ENCODE measurements at regions not wholly inside any gene's neighbourhood (a gene's known extent, or its start where the extent isn't known, plus 50 kb on each side); places are given as distances from the start of the nearest gene placed in this dataset.

- no peak overlapping the region for H3K9ac ChIP-seq (replicated peaks; ENCODE audit: extremely low read depth, insufficient read depth, low read length)
- BruUV-seq (replicated peaks), result no TSS peak
- TF ChIP-seq CTCF (IDR thresholded peaks at IDR 0.05; ENCODE audit: extremely low read depth in 1 of 2, insufficient read depth in 1 of 2, low read depth in 1 of 2, low read length in 2 of 2) (no peak), MYC (IDR thresholded peaks at IDR 0.05; ENCODE audit: low read depth, low read length) (no peak), GATA2 (IDR thresholded peaks at IDR 0.05; ENCODE audit: insufficient read depth, insufficient read length, low read depth, low read length) (no peak), EZH2 (IDR thresholded peaks at IDR 0.05; ENCODE audit: borderline replicate concordance, low read depth, low read length, severe bottlenecking) (no peak), FOS (IDR thresholded peaks at IDR 0.05; ENCODE audit: borderline replicate concordance, insufficient read depth, low read length) (no peak), POLR2AphosphoS5 (IDR thresholded peaks at IDR 0.05; ENCODE audit: insufficient read depth, low read depth, low read length) (no peak), JUN (IDR thresholded peaks at IDR 0.05; ENCODE audit: borderline replicate concordance, insufficient read depth, insufficient read length, low read depth) (no peak), POLR2A (IDR thresholded peaks at IDR 0.05; ENCODE audit: low read depth, low read length) (no peak), MAX (IDR thresholded peaks at IDR 0.05; ENCODE audit: insufficient read depth, insufficient read length) (no peak)
- no peak overlapping the region for H3K4me2 ChIP-seq (ENCODE audit: insufficient read depth, low read length)
- no peak overlapping the region for H2AFZ ChIP-seq (ENCODE audit: low read depth, low read length)
- no peaks in the 10 kb centered on the region for H3K36me3 ChIP-seq (ENCODE audit: control insufficient read depth in 2 of 2, extremely low read depth in 1 of 2, insufficient read depth in 2 of 2, low read length in 2 of 2)
- H3K9me1 ChIP-seq (replicated peaks; ENCODE audit: control insufficient read depth, extremely low read depth, insufficient read depth, low read length), result no peaks in the 10 kb centered on the region
- H3K4me1 ChIP-seq (ENCODE audit: control insufficient read depth, extremely low read depth, insufficient read depth, low read length), result no peaks in the 10 kb centered on the region
- H3K27me3 ChIP-seq (ENCODE audit: control insufficient read depth in 2 of 2, insufficient read depth in 2 of 2, low read length in 2 of 2), result no peaks in the 10 kb centered on the region
- DNase-seq (ENCODE audit: low read depth, low spot score) (no peak), FAIRE-seq (no peak)
- no peaks in the 10 kb centered on the region for H4K20me1 ChIP-seq (replicated peaks; ENCODE audit: control insufficient read depth, extremely low read depth, insufficient read depth, low read length)
- dilution Hi-C loops (cut with MboI; ENCODE audit: extremely low pct_ligation_motif_present, low sequenced_read_pairs) (no loop called here), intact Hi-C loops (cut with micrococcal nuclease) (no loop called here)
- ChIA-PET POLR2A (no interaction called here), CTCF (no interaction called here)
- H3K27ac ChIP-seq (ENCODE audit: insufficient read depth, low read depth, low read length), result no peak overlapping the region
- no peaks in the 10 kb centered on the region for H3K9me3 ChIP-seq (replicated peaks; ENCODE audit: control insufficient read depth, insufficient read depth, low read length)
- no peak overlapping the region for H3K4me3 ChIP-seq (replicated peaks in 1 of 3; ENCODE audit: insufficient read depth in 1 of 3, low read depth in 1 of 3, low read length in 3 of 3)
- no peaks in the 10 kb centered on the region for H3K79me2 ChIP-seq (ENCODE audit: control insufficient read depth, insufficient read depth, low read length)
Observed at GRCh38 chr5:159657298-159657697, 259.0 kb upstream of the ADRA1B start.
